NOMO-1 treated with DMSO at 0.1 percent for 48 hours (cell line): ENCODE measurements at regions not wholly inside any gene's neighbourhood (a gene's known extent, or its start where the extent isn't known, plus 50 kb on each side); places are given as distances from the start of the nearest gene placed in this dataset.

Source experiments
- DNase-seq: peaks from one replicate; lab custom pipeline; 2025; ENCODE audit not compliant: unreplicated experiment; lab: John Stamatoyannopoulos, UW

DNA sequence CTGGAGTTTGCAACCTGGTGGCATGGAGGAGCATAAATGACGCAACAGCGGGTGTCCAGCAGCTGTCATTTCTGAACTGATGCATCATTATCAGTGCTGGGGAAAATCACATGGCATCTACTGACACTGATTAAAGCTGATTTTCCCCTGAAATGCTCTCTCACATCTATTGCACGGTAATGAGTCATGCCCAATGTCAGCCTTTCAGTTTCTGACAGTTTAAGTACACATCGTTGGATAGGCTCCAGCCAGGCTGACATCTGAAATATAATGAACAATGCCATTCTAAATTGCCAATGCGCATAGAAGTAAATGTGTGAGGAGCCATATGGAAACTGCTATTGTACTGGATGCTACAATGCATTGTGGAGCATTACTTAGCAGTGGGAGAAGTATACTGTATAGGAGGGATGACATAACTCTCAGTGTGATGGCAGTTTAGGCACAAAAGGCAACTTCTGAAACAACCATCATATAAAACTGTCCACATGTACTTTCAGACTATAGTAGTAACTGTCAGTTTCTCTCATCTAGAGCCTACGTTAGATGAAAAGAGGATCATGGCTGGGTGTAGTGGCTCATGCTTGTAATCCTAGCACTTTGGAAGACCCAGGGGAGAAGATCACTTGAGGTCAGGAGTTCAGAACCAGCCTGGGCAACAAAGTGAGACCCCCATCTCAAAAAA is 389.3 kb upstream of the DMAC1 start:
- no peak for DNase-seq

DNA sequence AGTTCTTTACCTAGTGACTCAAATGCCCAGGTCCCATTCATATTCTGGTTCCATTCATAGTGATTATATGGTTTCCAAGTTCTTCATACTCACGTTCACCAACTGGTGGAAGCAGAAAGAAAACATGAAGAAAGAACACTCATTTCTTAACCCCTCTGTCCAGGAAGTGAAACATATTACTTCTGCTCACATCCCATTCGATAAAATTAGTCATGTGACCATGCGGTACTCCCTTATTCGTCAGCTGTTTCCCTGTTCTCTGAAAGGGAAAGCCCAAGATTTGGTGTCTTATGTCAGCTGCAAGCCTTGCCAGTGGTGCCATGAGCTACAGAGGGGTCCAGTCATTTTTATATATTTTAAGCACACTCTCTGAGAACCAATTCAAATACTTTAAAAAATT is 387.0 kb upstream of the DMAC1 start:
- no peak for DNase-seq

GRCh38 chr9:8183618-8184017 is 384.0 kb upstream of the DMAC1 start:
- DNase-seq: no peak

DNA sequence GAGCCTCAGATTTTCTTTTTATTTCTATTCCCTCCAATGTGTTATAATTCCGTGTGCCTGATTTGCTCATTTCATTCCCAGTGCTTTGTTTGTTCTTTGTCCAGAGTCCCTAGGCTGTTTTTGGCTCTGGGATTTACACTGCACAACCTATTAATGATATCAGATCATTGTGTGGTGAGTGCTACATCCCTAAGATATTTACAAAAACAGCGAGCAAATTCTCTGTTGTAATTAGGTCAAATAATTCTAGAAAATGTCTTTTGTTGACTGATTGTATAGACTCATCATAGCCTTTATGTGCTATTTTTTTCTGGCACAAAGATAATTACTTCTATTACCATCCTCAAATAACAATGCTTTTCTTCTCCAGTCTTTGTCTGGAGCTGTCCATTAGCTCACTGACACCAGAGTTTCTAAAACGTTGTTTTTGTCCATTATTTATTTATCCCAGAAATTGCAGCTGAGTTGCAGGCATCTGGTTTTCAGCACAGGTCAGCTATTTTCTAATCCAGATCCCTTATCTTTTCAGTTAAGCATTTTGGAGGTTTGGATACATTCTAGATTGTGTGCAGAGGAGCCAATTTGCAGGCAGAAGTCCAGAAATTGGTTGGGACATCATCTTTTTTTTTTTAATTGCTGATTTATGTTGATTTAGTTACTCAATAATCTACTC is 379.9 kb upstream of the DMAC1 start:
- DNase-seq: no peak

- DNase-seq: no peak
Measured at GRCh38 chr9:8172000-8172399, 372.4 kb upstream of the DMAC1 start.

DNA sequence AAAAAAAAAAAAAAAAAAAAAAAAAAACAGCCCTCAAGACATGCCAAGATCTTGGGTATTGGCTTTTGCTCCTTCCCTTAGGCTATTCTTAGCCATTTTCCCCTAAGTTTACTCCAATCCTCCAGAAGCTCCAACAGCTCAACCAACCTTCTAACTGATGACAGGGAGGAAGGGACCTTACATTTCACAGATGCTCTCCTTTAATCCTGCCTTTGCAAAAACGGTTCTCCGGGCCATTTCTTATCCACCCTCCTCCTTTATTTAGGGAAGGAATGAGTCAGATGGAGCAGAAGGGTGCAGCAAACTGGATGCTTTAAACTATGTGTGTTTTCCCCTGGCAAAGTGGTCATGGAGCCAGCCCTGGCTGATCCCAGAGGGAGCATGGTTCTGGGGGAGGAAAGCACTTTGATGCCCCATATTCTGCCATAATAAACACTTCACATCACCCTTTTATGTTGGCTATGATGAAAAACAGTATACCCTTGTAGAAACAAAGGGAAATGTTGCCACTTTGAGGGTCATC is 369.4 kb upstream of the DMAC1 start:
- no peak for DNase-seq

- no peak for DNase-seq
Measured at GRCh38 chr9:8160787-8161186, 361.2 kb upstream of the DMAC1 start.

- DNase-seq: no peak
Measured at GRCh38 chr9:8158574-8158973, 359.0 kb upstream of the DMAC1 start.

- no peak for DNase-seq
Measured at GRCh38 chr9:8157683-8158324, 358.2 kb upstream of the DMAC1 start.

- no peak for DNase-seq
Measured at GRCh38 chr9:8156346-8156745, 356.8 kb upstream of the DMAC1 start.

GRCh38 chr9:8155706-8156105 is 356.1 kb upstream of the DMAC1 start:
- no peak for DNase-seq

GRCh38 chr9:8143677-8144076 is 344.1 kb upstream of the DMAC1 start:
- no peak for DNase-seq

GRCh38 chr9:8140557-8140956 is 341.0 kb upstream of the DMAC1 start:
- DNase-seq: no peak

DNA sequence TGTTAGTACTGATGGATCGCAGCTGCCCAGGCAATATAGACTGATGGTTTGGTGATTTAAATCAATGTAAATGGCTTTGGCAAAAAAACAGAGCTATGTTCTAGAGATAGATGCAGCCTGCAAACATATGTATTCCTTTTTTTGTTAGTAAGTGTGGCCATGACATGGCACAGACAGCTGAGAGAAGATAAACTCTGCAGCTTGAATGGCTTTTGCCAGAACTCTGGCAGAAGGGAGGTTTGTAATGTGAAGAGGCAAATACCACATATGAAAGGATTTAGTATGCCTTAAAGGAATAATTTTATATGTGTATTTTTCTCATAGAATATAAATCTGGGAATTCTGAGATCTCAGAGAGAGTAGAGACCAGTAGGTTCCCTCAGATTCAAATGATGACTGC is 340.2 kb upstream of the DMAC1 start:
- no peak for DNase-seq

DNA sequence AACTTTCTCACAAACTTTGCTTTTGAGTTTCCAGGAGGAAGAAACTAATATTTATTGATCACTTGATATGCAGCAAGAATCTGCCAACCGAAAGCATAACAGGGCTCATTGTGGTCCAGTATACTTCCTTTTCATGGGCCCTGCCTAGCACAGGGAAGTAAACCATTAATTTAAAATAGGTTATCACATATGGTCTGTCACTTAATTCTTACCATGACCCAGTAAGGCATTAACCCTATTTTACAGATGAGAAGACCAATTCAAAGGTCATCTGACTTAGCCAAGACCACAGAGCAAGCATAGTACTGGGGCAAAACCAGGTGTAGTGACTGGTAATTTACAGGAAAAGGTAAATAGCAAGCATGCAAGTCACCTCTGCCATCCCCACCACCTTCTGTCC is 336.9 kb upstream of the DMAC1 start:
- DNase-seq: no peak

GRCh38 chr9:8134635-8135034 is 335.1 kb upstream of the DMAC1 start:
- DNase-seq: no peak

DNA sequence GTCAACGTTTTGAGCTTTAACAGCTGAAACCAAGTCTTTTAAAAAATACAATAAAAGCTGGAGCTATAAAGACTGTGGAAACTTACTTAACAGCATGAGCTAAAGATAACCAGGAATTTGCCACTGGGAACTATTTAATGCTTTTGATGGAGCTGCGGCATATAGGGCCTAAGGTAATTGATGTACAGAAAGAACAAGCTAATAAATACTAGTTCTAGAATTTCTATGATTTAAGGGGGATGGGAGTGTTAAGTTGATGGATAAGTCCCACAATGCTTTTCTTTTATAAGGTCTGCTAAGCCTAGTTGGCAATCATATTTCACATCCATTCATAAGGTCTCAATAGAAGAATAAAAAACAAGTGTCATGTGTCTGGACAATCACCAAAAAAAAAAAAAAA is 334.0 kb upstream of the DMAC1 start:
- DNase-seq: no peak

DNA sequence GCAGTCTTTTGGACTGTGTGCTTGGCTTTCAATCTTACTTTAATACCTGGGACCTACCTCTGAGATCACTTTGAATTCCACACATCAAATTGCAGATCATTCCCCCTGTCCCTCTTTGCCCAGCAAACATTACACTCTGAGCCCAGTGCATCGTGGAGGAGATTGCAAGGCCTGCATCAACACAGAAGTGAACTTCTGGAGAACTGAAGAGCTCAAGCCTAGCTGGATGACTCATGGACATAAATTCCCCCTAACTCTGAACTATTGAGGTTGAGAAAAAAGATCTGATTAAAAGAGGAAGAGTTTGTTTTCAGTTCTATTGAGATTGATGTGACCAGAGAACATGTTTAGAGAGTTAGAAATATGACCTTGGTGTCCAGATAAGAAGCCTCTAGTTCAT is 316.0 kb upstream of the DMAC1 start:
- DNase-seq: no peak

GRCh38 chr9:8114826-8115225 is 315.2 kb upstream of the DMAC1 start:
- no peak for DNase-seq

- DNase-seq: no peak
Measured at GRCh38 chr9:8106362-8106761, 306.8 kb upstream of the DMAC1 start.

- DNase-seq: no peak
Measured at GRCh38 chr9:8101607-8102006, 302.0 kb upstream of the DMAC1 start.

DNA sequence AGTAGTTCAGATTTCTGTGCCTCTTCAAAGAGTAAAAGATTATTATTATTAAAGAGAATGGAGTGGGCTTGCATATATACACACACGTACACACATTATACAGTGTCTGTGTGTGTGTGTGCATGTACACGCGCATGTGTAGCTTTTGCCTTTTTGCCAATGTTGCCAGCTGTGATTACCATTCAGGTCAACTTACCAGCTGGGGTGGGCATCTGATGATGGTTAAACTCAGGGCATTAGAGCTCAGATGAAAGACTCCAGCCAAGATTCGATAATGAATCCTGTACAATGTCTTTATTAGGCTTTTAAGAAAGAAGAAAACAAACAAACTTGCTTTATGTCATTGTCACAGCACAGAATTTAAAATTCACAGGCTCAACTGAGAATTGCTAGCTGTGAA is 296.5 kb upstream of the DMAC1 start:
- DNase-seq: no peak
